D341Med (cell line): ENCODE measurements at regions not wholly inside any gene's neighbourhood (a gene's known extent, or its start where the extent isn't known, plus 50 kb on each side); places are given as distances from the start of the nearest gene placed in this dataset.
"Not testable (repeated sequence)": the region's sequence is repeated elsewhere in the genome, so short reads cannot be mapped to it uniquely, and the experiment has no call there.

Experiments used
- DNase-seq: peaks from one replicate; pipeline ENCODE4 v3.0.0; 2012; ENCODE audit warnings: low spot score

- DNase-seq, result no peak
Measured at GRCh38 chr4:17060230-17060629, 161.8 kb upstream of the LDB2 start.

- no peak for DNase-seq
Measured at GRCh38 chr4:17058916-17059741, 160.7 kb upstream of the LDB2 start.

GRCh38 chr4:17058536-17058915 lies 160.1 kb upstream of the LDB2 start:
- DNase-seq, result no peak

GRCh38 chr4:17057035-17057434 lies 158.6 kb upstream of the LDB2 start:
- DNase-seq, result no peak

- DNase-seq, result no peak
Measured at GRCh38 chr4:17055788-17056187, 157.3 kb upstream of the LDB2 start.

DNA sequence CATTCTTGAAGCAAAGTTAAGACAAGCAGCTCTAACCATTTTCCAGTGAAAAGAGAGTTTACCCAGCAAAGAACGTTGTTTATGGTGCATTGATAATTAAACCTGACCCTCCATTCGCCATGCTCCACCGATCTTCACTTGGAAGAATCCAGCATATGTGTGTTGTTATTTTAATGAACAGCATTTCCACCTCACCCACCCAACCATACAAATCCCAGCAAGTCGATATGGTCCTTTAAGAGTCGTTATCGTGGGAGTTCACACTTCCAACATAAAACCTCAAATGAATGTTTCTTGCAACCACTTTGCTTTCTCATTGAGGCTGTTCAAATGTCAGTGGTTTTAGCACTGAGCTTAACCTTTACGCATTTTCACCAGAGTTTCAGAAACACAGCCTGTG lies 147.4 kb upstream of the LDB2 start:
- no peak for DNase-seq

- no peak for DNase-seq
Measured at GRCh38 chr4:17038510-17039176, 140.2 kb upstream of the LDB2 start.

DNA sequence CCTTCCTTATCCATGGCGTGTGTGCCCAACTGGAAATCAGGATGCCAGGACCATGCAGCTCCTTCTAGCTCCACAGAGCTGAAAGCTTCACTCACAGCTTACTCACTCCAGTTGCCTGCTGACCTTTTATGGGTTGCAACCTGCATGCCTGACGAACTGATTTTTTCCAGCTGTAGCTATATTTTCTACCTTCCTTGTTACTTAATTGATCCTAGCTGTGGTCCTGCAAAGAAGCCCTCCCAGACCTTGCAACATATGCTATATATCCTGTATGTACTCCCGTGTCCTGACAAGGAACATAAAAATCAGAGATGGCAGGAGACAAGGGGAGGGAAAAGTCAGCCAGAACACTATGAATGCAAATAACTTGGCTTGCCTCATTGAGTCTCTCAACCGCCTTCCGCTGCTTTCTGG lies 135.3 kb upstream of the LDB2 start:
- no peak for DNase-seq

DNA sequence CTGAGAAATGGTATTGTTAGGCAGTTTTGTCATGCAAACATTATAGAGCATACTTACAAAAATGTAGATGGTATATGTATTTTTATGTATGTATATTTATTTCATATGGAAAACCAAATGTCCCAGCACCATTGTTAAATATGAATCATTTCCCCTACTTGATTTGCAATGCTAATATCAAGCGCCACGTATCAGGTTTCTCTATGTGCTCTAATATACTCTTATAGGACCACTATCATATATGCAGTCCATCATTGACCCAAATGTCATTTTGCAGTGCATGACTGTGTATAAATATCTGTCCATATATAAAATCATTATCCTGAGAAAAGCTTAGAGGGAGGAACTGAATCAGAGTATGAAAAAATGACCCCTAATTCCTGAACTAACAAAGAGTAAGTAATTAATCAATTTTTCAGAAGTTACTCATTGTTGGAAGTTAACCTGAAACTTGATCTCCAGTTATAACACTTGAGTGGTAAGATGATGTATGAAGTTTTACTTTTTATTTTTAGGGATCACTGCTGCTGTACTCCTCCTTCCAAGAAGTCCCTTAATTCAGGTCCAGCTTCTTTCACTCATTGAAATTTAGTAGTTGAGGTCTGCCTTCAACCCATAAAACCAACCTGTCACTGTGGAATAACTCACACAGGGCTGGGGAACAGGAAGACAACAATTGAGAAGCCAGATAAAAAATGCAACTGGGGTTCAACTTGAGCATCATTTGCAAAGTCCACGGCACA lies 134.8 kb upstream of the LDB2 start:
- no peak for DNase-seq

- DNase-seq, result no peak
Measured at GRCh38 chr4:17030543-17030942, 132.1 kb upstream of the LDB2 start.

DNA sequence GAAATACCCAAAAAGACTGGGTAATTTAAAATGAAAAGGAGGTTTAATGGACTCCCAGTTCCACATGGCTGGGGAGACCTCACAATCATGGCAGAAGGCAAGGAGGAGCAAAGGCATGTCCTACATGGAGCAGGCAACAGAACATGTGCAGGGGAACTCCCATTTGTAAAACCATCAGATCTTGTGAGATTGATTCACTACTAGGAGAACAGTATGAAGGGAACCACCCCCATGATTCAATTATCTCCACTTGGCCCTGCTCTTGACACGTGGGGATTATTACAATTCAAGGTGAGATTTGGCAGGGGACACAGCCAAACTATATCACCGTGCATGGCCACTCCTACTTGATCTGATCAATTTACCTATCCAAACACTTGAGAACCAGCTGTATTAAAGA lies 131.5 kb upstream of the LDB2 start:
- DNase-seq, result no peak

GRCh38 chr4:17029432-17029831 lies 131.0 kb upstream of the LDB2 start:
- no peak for DNase-seq

DNA sequence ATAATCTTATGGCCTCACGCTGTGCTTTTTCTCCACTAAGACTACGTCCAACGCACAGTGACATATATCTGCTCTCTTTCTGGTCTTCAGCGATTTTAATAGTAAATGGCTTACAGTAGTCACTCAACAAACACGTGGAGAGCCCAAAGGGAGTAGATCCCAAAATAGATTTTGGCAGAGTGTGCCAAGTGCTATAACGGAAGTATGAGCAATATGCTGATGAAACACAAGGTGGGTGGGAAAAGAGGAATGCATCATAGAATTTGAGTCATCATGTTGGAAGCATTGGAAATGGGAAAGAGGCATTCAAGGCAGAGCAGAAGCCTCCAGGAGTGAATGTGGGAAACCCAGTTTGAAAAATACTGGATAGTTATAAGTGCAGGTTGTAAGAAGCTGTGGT lies 129.1 kb upstream of the LDB2 start:
- no peak for DNase-seq

DNA sequence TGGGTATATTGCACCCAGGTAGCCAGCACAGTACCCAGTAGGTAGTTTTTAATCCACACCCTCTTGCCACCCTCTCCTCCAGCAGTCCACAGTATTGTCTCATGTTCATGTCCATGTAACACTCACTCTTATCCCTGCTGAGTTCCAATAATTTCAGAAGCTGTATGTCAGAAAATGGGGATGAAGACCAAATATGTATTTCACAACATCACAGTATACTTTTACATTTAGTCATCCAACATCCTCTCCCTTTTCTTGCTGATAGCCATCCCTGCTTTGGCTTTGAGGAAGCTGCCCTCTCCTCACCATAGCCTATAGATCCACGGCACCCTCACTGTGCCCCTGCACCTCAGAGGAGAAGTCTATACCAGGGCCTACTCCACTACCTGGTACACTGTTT lies 126.0 kb upstream of the LDB2 start:
- DNase-seq, result no peak

GRCh38 chr4:17020901-17021300 lies 122.5 kb upstream of the LDB2 start:
- DNase-seq, result no peak

DNA sequence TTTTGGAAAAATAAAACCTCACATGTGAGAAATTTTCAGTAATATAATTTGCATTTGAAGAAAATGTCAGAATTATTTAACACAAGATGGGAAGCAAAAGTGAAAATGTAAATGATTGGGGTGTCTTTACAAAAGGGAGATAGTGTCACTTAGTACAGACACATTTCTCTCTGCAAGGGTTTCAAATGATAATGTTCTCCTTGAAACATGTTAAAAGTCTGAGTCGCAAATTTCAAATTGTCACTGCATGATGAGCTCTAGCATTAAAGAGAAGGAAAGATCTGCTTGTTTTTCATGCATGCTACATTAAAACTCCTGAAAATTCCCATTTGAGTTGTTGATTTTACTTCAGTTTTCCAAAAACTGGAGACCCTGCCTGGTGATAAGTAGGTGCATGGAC lies 122.0 kb upstream of the LDB2 start:
- no peak for DNase-seq

DNA sequence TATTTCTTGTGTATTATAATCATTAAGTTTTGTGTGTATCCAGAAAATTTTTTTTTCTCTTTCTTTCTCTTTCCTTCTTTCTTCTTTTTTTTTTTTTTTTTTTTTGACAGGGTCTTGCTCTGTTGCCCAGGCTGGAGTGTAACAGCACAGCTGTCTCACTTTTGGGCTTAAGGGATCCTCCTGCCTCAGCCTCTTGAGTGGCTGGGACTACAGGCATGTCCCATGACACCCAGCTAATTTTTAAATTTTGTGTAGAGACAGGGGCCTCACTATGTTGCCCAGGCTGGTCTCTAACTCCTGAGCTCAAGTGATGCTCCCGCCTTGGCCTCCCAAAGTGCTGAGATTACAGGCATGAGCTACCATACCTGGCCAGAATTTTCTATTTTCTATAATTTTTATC lies 120.2 kb upstream of the LDB2 start:
- not testable (repeated sequence) for DNase-seq

GRCh38 chr4:17018013-17018412 lies 119.6 kb upstream of the LDB2 start:
- no peak for DNase-seq

GRCh38 chr4:17013382-17014006 lies 115.0 kb upstream of the LDB2 start:
- no peak for DNase-seq

DNA sequence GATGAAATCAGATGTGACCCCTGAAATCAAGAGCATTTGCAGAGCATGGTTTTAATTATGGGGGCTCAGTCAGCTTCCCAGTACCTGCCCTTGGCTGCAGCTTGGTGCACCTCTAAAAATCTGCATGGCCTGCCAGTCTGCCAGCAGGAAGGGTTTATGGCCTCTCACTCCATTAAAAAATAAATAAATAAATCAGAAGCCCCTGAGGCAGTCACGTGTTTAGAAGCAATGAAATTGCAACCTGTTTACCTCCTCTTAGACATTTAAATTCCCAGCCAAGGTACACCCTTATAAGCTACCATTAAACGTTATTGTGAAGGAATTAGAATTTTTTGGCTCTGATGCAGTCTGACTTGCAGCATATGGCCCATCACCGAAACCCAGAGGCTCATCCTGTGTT lies 114.0 kb upstream of the LDB2 start:
- no peak for DNase-seq

GRCh38 chr4:17010426-17011087 lies 112.1 kb upstream of the LDB2 start:
- no peak for DNase-seq

GRCh38 chr4:17009871-17010367 lies 111.5 kb upstream of the LDB2 start:
- DNase-seq, result no peak
